HG02943 (cell line): ENCODE measurements at regions not wholly inside any gene's neighbourhood (a gene's known extent, or its start where the extent isn't known, plus 50 kb on each side); places are given as distances from the start of the nearest gene placed in this dataset.
"Not testable (repeated sequence)": the region's sequence is repeated elsewhere in the genome, so short reads cannot be mapped to it uniquely, and the experiment has no call there.

Experiments used
- ATAC-seq: cut with Tn5 transposase; IDR thresholded peaks from one replicate; pipeline ENCODE4 v1.9.1; 2021; ENCODE audit warnings: mild to moderate bottlenecking, low read depth, moderate library complexity; ENCODE audit not compliant: unreplicated experiment

- ATAC-seq: not testable (repeated sequence)
Measured at GRCh38 chr9:753734-754133, 87.8 kb upstream of the DMRT1 start.

GRCh38 chr9:754150-754931 is 87.2 kb upstream of the DMRT1 start:
- ATAC-seq: no peak

- no peak for ATAC-seq
Measured at GRCh38 chr9:755454-756381, 85.8 kb upstream of the DMRT1 start.

GRCh38 chr9:757246-757881 is 84.1 kb upstream of the DMRT1 start:
- ATAC-seq: no peak

- no peak for ATAC-seq
Measured at GRCh38 chr9:758146-758545, 83.4 kb upstream of the DMRT1 start.

- ATAC-seq: no peak
Measured at GRCh38 chr9:759541-759940, 82.0 kb upstream of the DMRT1 start.

GRCh38 chr9:759983-760736 is 81.3 kb upstream of the DMRT1 start:
- ATAC-seq: no peak

- no peak for ATAC-seq
Measured at GRCh38 chr9:761176-761792, 80.2 kb upstream of the DMRT1 start.

GRCh38 chr9:761793-762560 is 79.5 kb upstream of the DMRT1 start:
- ATAC-seq: no peak

GRCh38 chr9:763692-764091 is 77.8 kb upstream of the DMRT1 start:
- ATAC-seq: no peak

- no peak for ATAC-seq
Measured at GRCh38 chr9:764105-764524, 77.4 kb upstream of the DMRT1 start.

- no peak for ATAC-seq
Measured at GRCh38 chr9:764986-765385, 76.5 kb upstream of the DMRT1 start.

GRCh38 chr9:767061-767561 is 74.4 kb upstream of the DMRT1 start:
- not testable (repeated sequence) for ATAC-seq

- ATAC-seq: no peak
Measured at GRCh38 chr9:776086-776485, 65.4 kb upstream of the DMRT1 start.

- no peak for ATAC-seq
Measured at GRCh38 chr9:777978-778377, 63.5 kb upstream of the DMRT1 start.

- ATAC-seq: no peak
Measured at GRCh38 chr9:784202-784601, 57.3 kb upstream of the DMRT1 start.

- ATAC-seq: no peak
Measured at GRCh38 chr9:784916-785315, 56.6 kb upstream of the DMRT1 start.

- ATAC-seq: no peak
Measured at GRCh38 chr9:785997-786396, 55.5 kb upstream of the DMRT1 start.

- no peak for ATAC-seq
Measured at GRCh38 chr9:786405-786804, 55.1 kb upstream of the DMRT1 start.
